NCI-H146 treated with DMSO at 0.1 percent for 48 hours (cell line): ENCODE measurements at regions not wholly inside any gene's neighbourhood (a gene's known extent, or its start where the extent isn't known, plus 50 kb on each side); places are given as distances from the start of the nearest gene placed in this dataset.
"Not testable (repeated sequence)": the region's sequence is repeated elsewhere in the genome, so short reads cannot be mapped to it uniquely, and the experiment has no call there.

Experiments used
- DNase-seq: peaks from one replicate; lab custom pipeline; 2025; ENCODE audit not compliant: unreplicated experiment; lab: John Stamatoyannopoulos, UW

DNA sequence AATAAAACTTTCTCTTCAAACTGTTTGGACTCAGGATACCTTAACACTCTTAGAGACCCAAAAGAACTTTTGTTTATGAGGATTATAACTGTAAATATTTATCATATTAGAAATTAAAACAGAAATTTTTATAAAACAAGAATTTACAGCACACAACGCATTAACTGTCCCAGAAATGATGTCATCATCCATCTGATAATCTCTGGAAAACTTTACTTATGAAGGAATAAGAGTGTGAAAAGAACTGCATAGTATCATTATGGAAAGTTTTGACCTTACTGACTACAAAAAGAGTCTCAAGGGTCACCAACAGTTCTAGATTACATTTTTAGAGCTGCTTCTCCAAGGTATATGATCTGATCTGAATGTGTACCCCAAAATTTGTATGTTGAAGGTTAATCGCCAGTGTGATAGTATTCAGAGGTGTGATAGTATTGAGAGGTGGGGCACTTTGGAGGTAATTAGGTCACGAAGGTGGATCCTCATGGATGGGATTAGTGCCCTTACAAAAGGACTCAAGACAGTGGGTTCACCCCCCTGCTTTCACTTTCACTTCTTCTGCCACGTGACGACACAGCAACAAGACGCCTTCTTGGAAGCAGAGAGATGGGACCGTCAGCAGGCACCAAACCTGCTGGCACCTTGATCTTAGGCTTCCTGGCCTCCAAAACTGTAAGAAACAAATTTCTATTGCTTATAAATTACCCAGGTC is 95.7 kb upstream of the NR5A2 start:
- no peak for DNase-seq

DNA sequence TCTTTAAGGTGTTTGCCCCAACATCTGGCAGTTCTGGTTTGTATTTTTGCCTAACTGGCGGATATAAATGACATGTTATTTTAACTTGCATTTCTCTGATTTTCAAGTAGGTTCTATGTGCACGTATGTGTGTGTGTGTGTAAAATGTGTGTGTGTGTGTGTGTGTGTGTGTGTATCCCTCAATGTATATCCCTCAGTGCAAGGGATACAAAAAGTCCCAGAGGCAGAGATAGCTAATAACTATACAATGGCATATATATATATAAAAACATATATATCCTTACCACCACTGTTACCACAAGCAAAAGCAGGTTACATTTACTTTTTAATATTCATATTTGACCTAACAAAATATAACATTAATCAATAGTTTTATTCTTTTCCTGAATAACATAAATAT is 95.0 kb upstream of the NR5A2 start:
- no peak for DNase-seq

DNA sequence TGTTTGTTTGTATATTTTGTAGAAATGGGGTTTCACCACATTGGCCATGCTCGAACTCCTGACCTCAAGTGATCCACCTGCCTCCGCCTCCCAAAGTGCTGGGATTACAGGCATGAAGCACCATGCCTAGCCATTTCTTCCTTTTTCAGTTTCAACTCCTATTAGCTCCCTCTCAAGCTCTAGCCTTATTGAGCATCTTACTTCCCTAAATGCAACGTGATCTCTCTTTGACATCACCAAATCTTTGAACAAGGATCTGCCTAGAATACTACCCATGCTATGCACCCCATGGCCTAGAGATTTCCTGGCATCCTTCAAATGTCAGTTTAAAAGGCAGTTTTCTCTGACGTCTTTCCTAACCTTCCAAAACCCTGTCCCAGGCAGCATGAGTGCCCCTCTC is 91.1 kb upstream of the NR5A2 start:
- no peak for DNase-seq

DNA sequence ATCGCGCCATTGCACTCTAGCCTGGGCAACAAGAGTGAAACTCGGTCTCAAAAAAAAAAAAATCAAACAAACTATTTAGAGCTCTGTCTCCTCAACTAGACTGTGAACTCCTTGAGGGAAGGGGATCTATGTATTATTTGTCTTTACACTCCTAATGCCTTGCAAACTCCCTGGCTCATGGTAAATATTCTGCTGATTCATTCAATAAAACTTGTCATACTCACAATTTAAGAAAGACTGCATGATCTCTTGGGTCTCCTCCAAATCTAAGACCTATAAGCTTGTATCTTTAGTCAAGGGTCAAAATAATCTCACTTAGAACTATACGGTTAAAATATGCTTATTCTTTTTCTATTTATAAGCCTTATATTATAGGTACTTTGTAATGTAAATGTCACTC is 90.3 kb upstream of the NR5A2 start:
- DNase-seq = no peak

DNA sequence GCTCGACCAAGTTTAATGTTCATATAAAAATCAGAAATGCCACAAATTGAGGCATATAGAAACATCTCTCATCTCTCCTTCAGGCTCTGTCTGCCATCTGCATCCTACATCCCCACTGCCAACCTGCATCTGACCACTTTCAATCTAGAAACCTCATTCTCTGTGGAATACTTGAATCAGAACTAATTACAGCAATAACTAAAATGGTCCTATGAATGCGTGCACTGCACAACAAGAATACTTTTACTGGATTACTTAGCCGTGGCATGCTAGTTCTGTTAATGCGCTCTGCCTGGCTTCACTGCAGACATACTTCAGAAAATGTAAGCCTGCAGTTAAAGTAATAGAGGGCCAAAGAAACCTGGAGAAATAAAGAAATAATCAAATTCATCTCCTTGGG is 89.8 kb upstream of the NR5A2 start:
- DNase-seq = no peak

DNA sequence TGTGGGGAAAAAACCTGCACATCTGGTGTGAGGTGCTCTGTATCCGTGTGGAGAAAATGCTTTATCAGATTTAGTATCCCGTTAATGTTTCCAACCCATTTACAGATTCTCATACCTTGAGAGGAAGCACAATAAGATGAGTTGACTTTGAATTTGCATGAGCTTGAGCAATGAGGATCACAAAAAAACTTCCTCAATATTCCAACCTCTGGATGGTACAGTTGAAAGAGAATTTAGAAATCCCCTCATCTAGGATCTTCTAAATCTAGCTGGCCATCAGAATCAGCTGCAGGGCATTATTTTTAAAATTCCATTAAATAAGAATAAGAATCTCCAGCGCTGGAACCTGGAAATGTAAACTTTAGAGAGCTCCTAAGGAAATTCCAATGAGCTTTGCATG is 82.5 kb upstream of the NR5A2 start:
- no peak for DNase-seq

DNA sequence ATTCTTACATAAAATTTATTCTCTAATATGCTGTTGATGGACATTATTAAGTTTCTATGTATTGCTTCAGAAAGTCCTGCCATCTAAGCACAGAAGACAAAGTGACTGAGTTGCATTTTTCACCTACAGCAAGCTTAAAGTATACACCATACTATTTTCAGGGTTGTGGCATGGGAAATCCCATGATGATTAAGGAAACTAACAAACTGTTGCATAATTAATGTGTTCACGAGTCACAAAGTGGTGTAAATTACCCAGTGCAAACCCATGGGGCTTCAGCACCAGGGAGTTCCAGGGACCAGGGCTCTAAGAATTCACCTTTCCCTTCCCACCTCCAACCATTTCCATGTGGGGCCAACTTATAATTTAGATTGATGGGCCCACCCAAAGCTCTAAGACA is 81.9 kb upstream of the NR5A2 start:
- no peak for DNase-seq

DNA sequence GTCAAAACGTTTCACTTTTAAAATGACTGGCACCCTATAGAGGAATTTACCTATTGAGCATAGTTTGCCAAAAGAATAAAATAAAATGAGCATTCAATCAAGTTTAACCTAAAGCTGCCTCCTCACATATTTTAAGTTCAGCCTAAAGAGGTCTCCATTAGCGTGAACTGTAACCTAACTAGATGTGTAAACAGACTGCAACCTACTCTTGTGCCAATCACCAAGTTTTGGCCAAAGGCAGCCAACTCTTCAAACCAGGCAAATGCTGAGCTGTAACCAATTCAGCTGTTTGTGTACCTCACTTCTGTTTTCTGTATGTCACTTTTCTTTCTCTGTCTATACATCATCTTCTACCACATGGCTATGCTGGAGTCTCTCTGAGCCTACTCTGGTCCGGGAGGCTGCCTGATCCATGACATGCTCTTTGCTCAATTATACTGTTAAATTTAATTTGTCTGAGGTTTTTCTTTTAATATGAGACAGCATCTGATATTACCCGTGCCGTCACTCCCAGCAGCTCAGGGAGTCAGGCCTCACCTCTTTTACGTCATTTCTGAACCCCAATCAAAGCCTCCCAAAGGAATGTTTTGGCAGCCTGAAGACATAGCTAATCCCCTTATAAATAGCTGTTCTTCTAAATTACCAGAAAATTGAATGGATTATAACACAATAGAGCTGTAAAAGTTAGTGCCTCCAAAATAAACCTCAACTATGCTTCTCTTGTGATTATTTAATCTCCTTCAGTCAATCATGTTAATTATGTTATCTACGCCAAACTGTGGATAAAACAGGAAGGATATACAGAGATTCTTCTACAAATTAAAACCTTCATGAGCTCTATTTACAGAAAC is 81.0 kb upstream of the NR5A2 start:
- DNase-seq = no peak

DNA sequence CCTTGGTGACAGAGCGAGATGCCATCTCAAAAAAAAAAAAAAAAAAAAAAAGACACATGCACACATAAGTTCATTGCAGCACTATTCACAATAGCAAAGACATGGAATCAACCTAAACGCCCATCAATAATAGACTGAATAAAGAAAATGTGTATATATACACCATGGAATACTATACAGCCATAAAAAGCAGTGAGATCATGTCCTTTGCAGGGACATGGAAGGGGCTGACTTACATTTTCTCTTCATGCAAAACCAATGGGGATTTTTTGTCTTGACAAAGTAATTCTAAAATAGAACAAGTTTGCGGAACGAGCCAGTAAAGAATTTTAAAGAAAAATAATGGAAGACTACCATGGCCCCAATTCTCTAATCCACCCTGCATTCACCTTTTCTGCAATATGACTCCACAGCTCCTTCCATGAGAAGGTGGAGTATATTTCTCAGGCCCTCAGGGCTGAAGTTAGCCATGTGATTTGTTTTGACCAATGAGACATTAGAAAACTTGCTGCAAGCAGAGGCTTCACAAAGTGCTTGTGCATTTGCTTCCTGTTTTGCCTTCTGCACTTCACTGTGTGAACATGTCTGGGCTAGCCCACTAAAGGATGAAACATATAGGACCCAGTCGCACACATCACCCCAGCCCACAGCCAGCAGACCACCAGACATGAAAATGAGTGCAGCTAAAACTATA is 78.8 kb upstream of the NR5A2 start:
- no peak for DNase-seq

DNA sequence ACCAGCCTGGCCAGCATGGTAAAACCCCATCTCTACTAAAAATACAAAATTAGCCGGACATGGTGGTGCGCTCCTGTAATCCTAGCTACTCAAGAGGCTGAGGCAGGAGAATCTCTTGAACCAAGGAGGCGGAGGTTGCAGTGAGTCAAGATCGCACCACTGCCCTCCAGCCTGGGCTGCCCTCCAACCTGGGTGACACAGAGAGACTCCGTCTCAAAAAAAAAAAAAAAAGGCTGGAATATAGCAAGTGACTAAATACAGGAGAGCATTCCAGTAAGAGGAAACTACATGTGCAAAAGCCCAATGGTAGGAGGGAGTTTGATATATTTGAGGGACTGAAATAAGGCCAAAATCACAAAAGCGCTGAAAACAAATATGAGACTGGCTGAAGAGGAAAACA is 76.5 kb upstream of the NR5A2 start:
- not testable (repeated sequence) for DNase-seq

DNA sequence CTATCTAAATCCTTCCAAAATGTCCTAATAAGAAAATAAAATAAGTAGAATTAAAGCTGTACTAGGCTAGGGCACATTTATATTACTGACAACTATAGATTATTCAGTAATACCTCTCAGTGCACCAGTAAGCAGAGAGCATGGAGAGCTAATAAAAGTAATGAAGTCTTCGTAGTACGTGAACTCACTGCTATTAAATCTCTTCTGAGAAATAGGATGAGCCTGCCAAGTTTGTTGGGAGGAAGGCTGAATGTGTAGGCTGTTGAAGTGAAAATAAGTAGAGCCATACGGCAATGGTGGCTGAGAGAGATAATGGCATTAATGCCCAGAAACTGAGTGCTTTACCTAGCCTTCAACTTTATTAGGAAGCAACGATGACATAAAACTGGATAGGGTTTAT is 73.9 kb upstream of the NR5A2 start:
- no peak for DNase-seq

DNA sequence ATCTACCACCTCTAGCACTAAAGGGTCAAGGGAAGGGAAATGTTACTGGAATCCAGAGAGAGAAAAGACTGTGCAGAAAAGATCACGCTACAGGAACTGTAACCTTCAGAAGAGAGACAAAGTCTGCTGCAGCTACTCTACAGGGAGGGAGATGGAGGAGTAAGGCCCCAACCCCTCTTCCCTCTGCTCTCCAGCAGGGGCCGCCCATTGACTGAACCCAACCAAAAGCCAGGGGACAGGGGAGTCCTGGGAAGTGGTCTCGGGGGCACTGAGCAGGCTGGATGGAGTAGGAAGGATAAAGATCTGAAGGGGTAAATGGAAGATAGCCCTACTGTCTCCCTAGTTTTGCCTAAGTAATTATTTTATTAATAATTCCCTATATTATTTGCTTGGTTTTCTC is 72.8 kb upstream of the NR5A2 start:
- DNase-seq = no peak

DNA sequence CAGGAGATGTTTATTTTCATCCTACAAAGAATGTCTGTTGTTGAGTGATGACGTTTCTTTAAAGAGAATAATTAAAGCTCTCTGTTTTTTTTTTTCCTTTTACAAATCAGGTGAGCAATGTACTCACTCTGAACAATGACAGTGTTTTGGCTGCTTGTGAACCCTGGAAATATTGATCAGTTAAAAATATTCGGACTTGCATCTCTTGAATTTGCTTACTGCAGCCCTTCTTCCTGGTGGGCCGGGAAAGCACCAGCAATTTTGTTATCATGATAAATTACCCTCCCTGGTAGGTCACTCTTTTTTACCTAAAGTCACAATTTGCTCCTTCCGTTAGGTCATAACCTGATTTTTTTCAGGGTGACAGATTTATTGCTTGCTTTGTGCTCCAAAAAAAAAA is 72.3 kb upstream of the NR5A2 start:
- no peak for DNase-seq

DNA sequence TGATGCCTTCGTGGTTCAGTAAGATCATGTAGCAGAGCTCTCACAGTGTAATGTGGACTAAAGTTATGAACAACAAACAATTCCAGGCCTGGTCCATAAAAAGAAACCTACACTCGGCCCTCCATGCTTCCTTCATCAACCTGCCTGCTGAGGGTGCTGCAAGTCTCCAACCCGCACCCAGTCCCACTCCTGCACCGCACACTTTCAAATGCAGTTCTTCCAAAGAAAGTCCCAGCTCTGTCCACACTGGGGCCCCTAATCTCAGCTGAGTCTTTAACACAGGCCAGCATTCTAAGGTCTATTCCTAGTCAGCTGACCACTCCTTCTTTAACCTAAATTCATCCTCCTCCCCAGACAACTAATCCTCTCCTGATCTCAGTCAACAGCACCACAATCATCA is 71.5 kb upstream of the NR5A2 start:
- no peak for DNase-seq

DNA sequence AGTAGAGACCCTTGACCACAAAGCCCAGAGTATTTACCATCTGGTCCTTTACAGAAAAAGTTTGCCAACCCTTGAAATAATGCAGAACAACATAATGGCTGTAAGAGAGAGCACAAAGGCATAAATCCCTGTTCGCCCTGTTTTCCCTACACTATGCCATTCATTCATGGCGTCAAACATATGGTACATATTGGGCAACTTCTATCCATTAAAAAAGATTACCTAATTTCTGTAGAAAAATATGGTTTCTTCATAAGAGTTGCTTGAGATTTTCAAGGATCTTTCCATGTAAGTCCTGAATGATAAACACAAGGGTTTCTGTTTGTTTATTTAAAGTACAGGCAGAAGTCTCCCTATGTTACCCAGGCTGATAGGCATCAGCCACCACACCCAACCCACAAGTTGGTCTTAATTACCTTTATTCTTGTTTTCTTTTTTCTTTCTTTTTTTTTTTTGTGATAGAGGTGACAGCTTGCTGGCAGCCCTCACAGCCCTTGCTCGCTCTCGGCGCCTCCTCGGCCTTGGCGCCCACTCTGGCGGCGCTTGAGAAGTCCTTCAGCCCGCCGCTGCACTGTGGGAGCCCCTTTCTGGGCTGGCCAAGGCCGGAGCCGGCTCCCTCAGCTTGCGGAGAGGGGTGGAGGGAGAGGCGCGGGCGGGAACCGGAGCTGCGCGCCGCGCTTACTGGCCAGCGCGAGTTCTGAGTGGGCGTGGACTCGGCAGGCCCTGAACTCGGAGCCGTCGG is 68.3 kb upstream of the NR5A2 start:
- no peak for DNase-seq

DNA sequence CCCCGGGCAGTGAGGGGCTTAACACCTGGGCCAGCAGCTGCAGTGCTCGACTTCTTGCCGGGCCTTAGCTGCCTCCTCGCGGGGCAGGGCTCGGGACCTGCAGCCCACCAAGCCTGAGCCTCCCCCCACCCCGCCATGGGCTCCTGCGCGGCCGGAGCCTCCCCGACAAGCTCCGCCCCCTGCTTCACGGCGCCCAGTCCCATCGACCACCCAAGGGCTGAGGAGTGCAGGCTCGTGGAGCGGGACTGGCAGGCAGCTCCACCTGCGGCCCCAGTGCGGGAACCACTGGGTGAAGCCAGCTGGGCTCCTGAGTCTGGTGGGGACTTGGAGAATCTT is 67.8 kb upstream of the NR5A2 start:
- no peak for DNase-seq

DNA sequence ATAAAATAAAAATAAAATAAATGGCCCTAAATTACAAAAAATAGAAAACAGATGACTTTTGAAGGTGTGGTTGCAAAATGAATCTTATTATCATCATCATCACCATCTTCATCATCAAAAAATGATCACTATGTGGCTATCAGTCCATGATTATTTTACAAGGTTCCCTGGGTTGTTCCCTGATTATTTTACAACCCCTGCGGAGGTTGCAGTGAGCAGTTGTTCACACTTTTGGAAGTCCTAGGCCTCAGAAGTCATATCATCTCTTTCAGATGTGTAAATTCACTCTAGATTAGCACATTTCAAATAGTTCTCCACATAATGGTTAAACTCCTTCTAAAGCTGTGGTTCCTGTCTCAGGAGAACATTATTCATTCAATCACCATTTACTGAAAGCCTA is 57.4 kb upstream of the NR5A2 start:
- DNase-seq = no peak

DNA sequence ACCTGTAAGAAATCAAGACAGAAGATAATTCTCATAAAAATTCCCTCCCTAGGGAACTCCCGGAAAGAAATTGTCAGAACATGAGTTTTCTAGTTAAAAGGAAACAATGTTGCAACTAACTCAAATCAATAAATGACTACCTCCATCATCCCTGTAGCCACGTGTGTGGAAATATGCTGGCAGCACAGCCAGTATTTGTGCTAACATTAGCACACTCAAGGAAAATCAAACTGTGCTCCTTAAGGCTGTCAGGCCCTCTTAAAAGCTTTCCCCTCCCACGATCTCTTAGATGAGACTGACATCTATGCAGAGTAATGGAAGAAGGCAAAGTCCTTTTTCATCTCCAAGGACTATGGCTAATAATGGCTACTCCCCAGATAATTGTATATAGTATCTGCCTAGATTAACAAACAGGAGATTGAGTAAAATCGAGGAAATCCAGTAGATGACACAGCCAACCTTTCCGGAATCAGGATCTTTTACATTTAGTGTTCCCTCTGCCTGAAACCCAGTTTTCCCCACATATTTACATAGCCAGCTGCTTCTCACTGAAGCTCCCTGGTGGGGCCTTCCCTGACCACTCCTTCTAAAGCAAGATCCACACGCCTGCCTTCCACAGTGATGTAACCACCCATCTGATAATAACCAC is 50.9 kb upstream of the NR5A2 start:
- DNase-seq = no peak
